ENCODE measurements at regions not wholly inside any gene's neighbourhood (a gene's known extent, or its start where the extent isn't known, plus 50 kb on each side); places are given as distances from the start of the nearest gene placed in this dataset.

DNA sequence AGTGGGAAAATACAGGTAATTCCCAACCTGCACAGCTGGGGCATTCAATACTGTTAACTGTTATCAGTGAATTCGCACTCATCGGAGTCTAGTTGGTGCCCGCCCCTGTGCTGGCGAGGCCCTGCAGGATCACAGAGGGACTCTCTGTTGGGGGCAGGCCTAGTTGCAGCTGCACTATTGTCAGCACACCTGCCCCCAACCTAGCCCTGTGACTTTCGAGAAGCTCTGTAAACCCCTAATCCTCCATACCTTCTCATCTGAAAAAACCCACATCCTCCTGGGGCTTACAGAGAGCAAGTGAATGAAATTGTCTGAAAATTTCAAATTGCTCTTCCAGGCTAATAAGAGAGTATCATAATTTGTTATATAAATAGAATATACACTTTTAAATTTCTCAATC, 132.2 kb upstream of the NUDT4 start:
- TF ChIP-seq, protein P1, sequence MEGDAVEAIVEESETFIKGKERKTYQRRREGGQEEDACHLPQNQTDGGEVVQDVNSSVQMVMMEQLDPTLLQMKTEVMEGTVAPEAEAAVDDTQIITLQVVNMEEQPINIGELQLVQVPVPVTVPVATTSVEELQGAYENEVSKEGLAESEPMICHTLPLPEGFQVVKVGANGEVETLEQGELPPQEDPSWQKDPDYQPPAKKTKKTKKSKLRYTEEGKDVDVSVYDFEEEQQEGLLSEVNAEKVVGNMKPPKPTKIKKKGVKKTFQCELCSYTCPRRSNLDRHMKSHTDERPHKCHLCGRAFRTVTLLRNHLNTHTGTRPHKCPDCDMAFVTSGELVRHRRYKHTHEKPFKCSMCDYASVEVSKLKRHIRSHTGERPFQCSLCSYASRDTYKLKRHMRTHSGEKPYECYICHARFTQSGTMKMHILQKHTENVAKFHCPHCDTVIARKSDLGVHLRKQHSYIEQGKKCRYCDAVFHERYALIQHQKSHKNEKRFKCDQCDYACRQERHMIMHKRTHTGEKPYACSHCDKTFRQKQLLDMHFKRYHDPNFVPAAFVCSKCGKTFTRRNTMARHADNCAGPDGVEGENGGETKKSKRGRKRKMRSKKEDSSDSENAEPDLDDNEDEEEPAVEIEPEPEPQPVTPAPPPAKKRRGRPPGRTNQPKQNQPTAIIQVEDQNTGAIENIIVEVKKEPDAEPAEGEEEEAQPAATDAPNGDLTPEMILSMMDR (IDR thresholded peaks at IDR 0.05; ENCODE audit: low read depth, low read length, poor library complexity, severe bottlenecking), result no peak
- TF ChIP-seq EZH2phosphoT487 (IDR thresholded peaks at IDR 0.05; ENCODE audit: borderline replicate concordance, low read length), result no peak

Measured in DOHH2 (cell line).